Thoracic aorta (tissue), 2 donors: ENCODE measurements at regions not wholly inside any gene's neighbourhood (a gene's known extent, or its start where the extent isn't known, plus 50 kb on each side); places are given as distances from the start of the nearest gene placed in this dataset.
A peak's percentile ranks its signal among the peaks of the same experiment; 100 is the strongest.

ENCODE experiments used
- ATAC-seq: fragments of 150-250 bp; one replicate; pipeline ENCODE4 v1.8.0; 2017; ENCODE audit warnings: low read depth; ENCODE audit not compliant: insufficient number of reproducible peaks, low FRiP score
- DNase-seq: peaks from one replicate; pipeline ENCODE4 v3.0.0-alpha.2; 2020; ENCODE audit warnings: low spot score
- H3K27ac ChIP-seq, 2 donors: fragments of 200-600 bp; sonication (generic); 1 replicate in 1 of 2; 2 replicates in 1 of 2; pipeline ENCODE4 v1.5.1; 2016; ENCODE audit warnings: mild to moderate bottlenecking in 2 of 2, moderate library complexity in 2 of 2
- H3K27me3 ChIP-seq: fragments of 200-600 bp; sonication (generic); replicated peaks from 2 replicates; pipeline ENCODE4 v1.6.0; 2016; ENCODE audit warnings: mild to moderate bottlenecking; ENCODE audit not compliant: insufficient read depth
- H3K36me3 ChIP-seq: fragments of 200-600 bp; sonication (generic); one replicate; pipeline ENCODE4 v1.5.1; 2016
- H3K4me1 ChIP-seq, 2 donors: fragments of 200-600 bp; sonication (generic); 1 replicate in 1 of 2; 2 replicates in 1 of 2; pipeline versions ENCODE4 v1.5.1 to v1.6.0; 2016; ENCODE audit warnings: low read depth in 2 of 2, mild to moderate bottlenecking in 1 of 2; ENCODE audit not compliant: control insufficient read depth in 1 of 2
- H3K4me3 ChIP-seq: fragments of 200-600 bp; sonication (generic); 2 replicates; pipeline ENCODE4 v1.5.1; 2016; ENCODE audit warnings: mild to moderate bottlenecking
- H3K9me3 ChIP-seq: fragments of 200-600 bp; sonication (generic); 2 replicates; pipeline ENCODE4 v1.5.1; 2016
- CTCF ChIP-seq: fragments of 200-600 bp; sonication (generic); IDR thresholded peaks from one replicate; pipeline ENCODE4 v1.5.1; 2019; ENCODE audit warnings: antibody characterized with exemption

- no peak overlapping the region for H3K27ac ChIP-seq
- DNase-seq (no peak), ATAC-seq (no peak)
- no peaks in the 10 kb centered on the region for H3K9me3 ChIP-seq
- H3K4me1 ChIP-seq, result peaks cover 11 to 36% of the 10 kb centered on the region in 2 donors
- no peak for TF ChIP-seq CTCF
- H3K27me3 ChIP-seq, result peaks cover 34% of the 10 kb centered on the region
- H3K36me3 ChIP-seq, result no peaks in the 10 kb centered on the region
- no peak overlapping the region for H3K4me3 ChIP-seq
Measured at GRCh38 chr15:96413657-96414056, 83.2 kb downstream of the NR2F2 start.

- no peak overlapping the region for H3K27ac ChIP-seq
- peaks cover 7 to 24% of the 10 kb centered on the region in 2 donors for H3K4me1 ChIP-seq
- DNase-seq (no peak), ATAC-seq (no peak)
- no peak overlapping the region for H3K4me3 ChIP-seq
- TF ChIP-seq CTCF, result no peak
- no peaks in the 10 kb centered on the region for H3K9me3 ChIP-seq
- no peaks in the 10 kb centered on the region for H3K36me3 ChIP-seq
- H3K27me3 ChIP-seq, result peaks cover 35% of the 10 kb centered on the region
Measured at GRCh38 chr15:96414875-96415274, 84.4 kb downstream of the NR2F2 start.

- no peaks in the 10 kb centered on the region for H3K36me3 ChIP-seq
- DNase-seq (no peak), ATAC-seq (no peak)
- peak overlapping the region; percentile 53 for H3K4me3 ChIP-seq
- no peaks in the 10 kb centered on the region for H3K9me3 ChIP-seq
- no peak overlapping the region for H3K27ac ChIP-seq
- peaks cover 35% of the 10 kb centered on the region for H3K27me3 ChIP-seq
- TF ChIP-seq CTCF, result no peak
- H3K4me1 ChIP-seq, result peaks cover 7 to 19% of the 10 kb centered on the region in 2 donors
Measured at GRCh38 chr15:96415513-96416217, 85.2 kb downstream of the NR2F2 start.

- Histone ChIP-seq H3K36me3 (no peaks in the 10 kb centered on the region), H3K9me3 (no peaks in the 10 kb centered on the region), H3K27me3 (peaks cover 41% of the 10 kb centered on the region), H3K4me3 (peak overlapping the region; percentile 53), H3K4me1 (peaks cover 7 to 19% of the 10 kb centered on the region in 2 donors), H3K27ac (peak overlapping the region in 1 of 2 donors; percentile 37)
- TF ChIP-seq CTCF, result no peak
- no peak for ATAC-seq
- DNase-seq, result no peak
Measured at GRCh38 chr15:96416218-96416933, 85.9 kb downstream of the NR2F2 start.

- Histone ChIP-seq H3K9me3 (no peaks in the 10 kb centered on the region), H3K27ac (no peak overlapping the region), H3K4me1 (peaks cover 7 to 19% of the 10 kb centered on the region in 2 donors), H3K4me3 (peak overlapping the region; percentile 53), H3K36me3 (no peaks in the 10 kb centered on the region), H3K27me3 (peaks cover 42% of the 10 kb centered on the region)
- DNase-seq, result no peak
- no peak for TF ChIP-seq CTCF
- no peak for ATAC-seq
Measured at GRCh38 chr15:96416934-96417759, 86.6 kb downstream of the NR2F2 start.
